Stimulated activated CD8-positive, alpha-beta memory T cell treated with anti-CD3 and anti-CD28 coated beads, Interleukin-12 subunit alpha, Interleukin-12 subunit beta, amount 100 ng/mL, for 24 hours (primary cell): ENCODE measurements at regions not wholly inside any gene's neighbourhood (a gene's known extent, or its start where the extent isn't known, plus 50 kb on each side); places are given as distances from the start of the nearest gene placed in this dataset.
"Not testable (repeated sequence)": the region's sequence is repeated elsewhere in the genome, so short reads cannot be mapped to it uniquely, and the experiment has no call there.

Experiments used
- DNase-seq: peaks from one replicate; pipeline ENCODE4 v3.0.0-alpha.2; 2020; ENCODE audit errors: extremely low read depth

DNA sequence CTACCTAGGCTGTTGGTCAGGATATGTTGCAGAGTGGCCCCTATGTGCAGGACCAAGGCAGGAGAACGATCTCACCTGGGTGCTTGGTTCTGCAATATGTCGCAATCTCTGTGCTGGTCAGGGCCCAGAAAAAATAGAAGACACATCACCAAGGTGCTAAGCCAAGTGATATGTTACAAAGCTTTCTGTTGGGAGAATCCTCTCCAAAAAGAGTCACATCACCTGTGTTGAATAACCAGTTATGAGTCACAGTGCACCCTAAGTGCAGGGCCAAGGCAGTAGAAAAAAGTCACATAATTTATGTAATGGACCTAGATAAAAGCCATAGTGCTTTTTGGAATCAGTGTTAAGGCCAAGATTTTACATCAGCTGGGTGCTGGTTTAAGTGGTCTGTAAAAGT is 965.9 kb upstream of the AMELY start:
- DNase-seq, result no peak

DNA sequence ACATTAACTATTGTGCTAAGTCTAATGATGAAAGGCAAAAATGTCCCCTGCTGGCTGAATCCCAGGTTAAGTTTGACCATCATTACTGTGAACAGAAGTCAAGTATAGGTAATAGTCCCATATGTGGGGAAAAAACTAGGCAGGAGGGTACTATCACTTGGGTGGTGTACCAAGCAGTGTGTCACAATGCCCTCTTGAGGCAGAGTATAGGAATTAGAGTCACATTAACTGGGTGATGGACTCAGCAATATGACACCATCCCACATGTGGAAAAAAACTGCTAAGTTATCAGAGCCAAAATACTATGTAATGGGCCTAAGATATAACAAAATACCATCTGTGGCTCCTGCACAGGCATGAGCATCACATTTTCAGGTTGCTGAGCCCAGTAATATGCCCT is 962.5 kb upstream of the AMELY start:
- DNase-seq, result no peak

DNA sequence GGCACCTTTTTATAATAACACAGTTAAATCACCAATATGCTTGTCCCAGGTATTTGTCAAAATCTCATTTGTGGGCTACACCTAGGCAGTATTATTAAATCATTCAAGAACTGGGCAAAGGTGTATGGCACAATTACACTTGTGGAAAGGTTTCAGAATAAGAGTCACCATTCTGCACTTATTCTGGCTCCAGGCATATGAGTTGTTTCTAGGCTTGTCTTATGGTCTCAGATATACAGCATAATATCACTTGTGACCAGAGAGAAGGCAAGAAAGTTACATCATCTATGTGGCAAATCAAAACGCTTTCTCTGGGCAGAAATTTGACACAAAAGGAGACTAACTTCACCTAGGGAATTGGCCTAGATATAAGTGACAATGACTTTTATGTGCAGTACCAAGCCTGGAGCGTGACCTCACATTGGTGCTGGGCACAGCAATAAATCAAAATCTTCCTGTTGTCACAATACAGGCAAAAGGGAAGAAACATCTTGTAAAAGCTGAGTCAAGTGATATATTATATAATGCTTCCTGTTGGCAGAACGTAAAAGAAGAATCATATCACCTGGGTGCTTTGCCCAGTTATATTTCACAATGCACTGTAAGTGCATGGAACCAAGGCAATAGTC is 959.9 kb upstream of the AMELY start:
- no peak for DNase-seq

DNA sequence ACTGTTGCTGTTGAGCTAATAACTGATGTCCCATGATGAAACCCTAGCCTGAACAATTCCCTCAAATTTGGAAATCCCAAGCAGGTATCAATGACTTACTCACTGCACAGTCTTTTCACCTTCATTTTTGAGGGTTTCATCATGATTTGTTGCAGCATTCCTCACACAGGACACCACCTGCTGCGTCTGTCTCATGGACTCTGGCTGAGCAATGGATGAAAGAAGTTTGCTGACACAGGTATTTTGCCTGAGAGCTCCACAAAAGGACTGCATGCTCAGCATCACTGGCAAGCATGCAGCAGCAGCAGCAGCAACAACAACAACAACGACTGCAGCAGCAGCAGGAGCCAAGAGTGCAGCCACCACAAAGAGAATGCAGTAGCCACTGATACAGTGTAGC is 955.4 kb upstream of the AMELY start:
- no peak for DNase-seq

DNA sequence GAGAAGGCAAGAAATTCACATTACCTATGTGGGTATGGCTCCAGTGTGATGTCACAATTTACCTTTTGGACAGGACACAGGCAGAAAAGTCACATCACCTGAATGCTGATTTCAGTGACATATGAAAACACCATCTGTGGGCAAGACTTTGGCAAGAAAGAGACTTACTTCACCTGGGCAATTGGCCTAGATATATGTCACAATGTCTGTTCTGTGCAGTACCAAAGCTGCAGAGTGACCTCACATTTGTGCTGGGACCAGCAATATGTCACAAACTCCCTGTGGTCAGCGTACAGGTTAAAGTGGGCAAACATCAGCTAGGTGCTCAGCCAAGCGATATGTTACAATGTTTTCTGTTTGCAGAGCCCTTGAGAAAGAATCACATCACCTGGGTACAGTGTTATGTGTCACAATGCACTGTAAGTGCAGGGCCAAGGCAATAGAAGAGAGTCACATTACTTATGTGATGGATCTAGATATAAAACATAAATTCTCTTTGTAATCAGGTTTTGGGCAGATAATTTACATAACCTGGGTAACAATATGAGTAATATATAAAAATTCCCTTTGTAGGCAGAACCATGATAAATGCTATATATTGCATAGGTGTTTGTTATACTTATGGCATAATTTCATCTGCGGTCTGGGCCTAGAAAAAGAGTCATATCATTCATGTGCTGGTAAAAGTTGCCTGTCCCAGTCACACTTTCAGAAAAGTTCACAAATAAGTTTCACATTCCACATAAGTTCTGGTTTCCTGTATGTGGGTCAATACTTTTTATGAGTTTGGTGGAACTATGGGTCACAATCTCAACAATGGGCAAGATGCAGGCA is 949.4 kb upstream of the AMELY start:
- DNase-seq, result no peak

DNA sequence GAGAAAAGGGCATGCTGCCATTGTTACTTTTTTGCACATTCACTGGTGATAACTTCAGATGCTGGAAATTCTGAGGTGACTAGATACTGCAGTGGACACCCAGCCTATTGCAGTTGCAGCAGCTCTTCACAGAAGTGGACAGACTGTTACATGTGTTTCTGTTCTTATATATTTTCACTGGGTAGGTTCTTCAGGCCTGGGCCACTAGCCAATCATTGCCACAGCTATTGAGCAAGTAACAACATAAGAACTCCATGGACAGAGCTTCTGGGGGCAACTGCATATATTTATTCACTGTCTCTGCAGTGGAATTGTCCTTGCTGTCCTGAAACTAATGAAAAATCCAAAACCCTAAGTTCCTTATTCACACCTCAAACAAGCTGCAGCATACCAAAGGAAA is 938.6 kb upstream of the AMELY start:
- DNase-seq, result no peak

DNA sequence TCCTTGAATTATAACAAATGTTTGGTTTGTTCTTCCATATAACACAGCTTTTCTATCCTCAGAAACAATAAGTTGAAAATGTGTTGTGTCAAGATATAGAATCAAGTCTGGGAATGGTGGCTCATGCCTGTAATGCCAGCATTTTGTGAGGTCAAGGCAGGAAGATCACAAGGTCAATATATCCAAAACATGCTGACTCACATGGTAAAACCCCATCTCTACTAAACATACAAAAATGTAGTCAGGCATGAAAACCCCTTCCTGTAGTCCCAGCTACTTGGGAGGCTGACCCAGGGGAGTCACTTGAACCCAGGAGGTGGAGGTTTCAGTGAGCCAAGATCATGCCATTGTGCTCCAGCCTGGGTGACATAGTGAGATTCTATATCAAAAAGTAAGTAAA is 934.2 kb upstream of the AMELY start:
- no peak for DNase-seq

DNA sequence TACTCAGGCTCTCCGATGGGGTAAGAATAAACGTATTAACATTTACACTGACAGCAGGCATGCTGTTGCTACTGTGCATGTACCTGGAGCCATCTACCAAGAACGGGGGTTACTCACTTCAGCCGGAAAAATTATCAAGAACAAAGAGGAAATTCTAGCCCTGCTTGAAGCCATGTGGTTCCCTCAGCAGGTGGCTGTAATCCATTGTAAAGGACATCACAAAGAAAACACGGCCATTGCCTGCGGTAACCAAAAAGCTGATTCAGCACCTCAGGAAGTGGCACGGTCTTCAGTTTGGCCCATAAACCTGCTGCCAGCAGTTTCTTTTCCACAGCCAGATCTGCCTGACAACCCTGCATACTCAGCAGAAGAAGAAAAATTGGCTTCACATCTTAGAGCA is 925.5 kb upstream of the AMELY start:
- DNase-seq, result no peak

DNA sequence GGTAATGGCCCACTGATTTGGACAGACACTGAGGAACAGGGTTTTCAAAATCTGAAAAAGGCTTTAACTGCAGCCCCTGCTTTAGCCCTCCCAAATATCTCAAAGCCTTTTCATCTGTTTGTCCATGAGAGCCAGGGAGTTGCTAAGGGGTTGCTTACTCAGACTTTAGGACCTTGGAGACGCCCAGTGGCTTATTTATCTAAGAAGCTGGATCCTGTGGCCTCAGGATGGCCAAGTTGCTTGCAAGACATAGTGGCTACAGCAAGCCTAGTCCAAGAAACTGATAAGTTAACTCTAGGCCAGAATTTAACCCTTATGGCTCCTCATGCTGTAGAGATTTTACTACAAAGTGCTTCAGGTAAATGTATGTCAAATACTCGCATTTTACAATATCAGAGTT is 924.8 kb upstream of the AMELY start:
- DNase-seq, result no peak

DNA sequence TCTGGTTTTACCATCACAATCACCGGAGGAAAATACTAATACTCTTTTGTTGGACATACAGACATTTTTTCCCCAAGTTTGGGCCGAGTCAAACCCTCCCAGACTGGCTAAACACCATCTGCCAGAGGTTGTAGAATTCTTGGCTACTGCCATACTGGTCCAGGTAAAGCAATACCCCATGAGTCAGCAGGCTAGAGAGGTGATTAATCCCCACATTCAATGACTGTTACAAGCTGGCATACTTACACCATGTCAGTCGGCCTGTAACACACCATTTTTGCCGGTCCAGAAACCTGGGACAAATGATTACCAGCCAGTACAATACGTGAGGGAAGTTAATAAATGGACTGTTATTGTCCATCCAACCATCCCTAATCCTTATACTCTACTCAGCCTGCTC is 923.9 kb upstream of the AMELY start:
- no peak for DNase-seq

DNA sequence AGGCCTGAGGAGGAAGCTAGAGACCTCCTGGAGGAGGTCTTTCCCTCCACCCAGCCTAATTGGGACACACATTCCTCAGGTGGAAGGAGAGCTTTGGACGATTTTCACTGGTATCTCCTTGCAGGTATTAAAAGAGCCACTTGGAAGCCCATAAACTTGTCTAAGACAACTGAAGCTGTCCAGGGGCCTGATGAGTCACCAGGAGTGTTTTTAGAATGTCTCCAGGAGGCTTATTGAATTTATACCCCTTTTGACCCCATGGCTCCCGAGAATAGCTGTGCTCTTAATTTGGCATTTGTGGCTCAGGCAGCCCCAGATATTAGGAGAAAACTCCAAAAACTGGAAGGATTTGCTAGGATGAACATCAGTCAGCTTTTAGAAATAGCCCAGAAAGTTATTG is 922.7 kb upstream of the AMELY start:
- no peak for DNase-seq

DNA sequence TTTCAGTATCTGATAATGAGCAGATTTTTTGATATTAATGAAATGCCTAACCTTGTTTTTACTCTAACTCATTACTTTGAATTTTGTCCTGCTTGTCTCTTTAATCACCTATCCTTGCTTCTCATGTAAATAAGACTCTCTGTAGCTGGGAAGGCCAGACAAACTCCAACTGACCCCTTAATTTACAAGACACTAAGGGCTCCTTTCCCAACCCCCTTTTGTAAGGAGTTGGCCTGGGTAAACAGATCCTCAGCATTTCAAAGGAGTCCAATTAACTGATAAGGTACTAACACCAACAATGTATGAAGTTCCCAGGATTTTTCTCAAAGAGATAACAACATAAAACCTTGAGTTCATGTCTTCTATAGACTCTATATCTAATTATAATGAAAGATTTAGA is 919.3 kb upstream of the AMELY start:
- not testable (repeated sequence) for DNase-seq

DNA sequence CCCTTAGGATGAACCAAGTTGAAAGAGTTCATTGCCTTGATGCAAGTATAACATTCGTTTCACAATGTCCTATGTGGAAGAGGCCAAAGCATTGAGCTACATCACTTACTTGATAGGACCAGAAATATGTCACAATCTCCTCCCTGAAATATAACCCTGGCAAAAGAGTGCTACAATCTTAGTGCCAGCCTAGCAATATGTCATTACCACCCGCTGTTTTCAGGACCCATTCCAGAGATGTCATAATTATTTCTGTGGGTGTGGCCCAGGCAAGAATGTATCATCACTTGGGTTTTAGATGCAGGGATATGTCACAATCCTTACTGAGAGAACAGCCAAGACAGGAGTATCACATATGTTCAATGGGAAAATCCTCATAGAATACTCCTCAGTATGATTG is 915.0 kb upstream of the AMELY start:
- no peak for DNase-seq

DNA sequence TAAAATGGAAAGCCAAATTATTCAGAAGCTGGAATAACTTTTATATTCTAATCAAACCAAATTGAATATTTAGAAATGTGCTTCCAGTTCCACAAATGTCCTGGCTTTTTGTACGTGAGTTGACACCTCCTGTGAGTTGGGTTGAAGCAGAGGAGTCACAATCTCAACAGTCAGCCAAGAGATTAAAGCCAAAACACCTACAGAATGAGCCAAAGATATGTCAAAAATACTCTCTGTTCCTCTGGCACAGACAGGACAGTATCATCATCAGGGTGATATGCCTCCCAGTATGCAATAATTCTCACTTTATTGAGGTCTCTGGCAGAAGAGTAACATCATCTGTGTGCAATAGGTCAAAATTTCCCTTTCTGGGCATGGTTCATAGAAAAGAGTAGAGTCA is 914.3 kb upstream of the AMELY start:
- no peak for DNase-seq

DNA sequence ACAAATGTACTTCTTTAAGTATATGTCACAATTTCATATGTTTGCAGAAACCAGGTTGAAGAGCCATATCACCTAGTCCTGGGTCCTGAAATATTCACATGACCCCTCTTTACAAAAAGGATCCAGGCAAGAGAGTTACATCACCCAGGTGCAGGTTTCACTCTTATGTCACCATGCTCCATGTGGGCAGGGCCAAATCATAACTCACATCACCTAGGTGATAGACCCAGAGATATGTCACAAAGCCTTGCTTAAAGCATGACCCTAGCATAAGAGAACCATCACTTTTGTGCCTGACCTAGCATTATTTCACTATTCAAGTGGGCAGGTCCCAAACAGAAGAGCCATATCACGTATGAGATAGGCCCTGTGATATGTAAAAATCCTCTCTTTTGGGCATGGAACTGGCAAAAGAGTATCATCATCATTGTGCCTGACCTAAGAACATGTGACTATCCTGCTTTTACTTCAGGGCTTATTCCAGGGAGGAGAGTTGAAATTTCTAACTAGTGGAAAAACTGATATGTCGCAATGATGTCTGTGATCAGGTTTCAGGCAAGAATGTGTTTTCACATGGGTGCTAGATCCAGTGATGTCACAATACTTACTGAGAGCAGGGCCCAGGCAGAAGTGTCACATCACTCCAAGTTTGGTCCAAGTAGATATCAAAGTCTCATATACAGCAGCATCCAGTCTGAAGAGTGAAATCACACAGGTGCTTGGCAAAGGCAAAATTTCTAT is 909.9 kb upstream of the AMELY start:
- DNase-seq, result no peak

DNA sequence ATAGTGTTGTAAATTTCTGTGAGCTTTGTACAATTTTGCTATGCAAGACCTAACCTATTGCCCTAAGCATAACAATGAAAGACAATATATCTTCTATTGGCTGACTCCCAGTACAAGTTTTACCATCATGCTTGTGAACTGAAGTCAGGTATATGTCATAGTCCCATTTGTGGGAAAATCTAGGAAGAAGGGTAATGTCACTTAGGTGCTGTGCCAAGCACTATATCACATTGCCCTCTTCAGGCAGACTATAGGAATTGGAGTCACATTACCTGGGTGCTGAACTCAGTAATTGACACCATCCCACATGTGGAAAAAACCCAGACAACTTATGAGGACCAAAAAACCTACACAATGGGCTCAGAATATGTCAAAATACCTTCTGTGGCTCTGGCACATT is 907.4 kb upstream of the AMELY start:
- no peak for DNase-seq

DNA sequence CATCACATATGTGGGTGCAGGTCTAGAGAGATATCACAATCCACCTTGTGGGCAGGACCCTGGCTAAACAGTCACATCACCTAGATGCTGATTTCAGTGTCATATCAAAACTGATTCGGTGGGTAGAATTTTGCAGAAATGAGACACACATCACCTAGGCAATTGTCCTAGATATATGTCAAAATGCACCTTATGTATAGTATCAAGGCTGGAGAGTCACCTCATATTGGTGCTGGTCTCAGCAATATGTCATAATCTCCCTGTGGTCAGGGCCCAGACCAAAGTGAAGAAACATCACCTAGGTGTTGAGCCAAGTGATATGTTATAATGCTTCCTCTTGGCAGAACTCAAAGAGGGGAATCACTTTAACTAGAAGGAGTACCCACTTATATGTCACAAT is 905.0 kb upstream of the AMELY start:
- no peak for DNase-seq

DNA sequence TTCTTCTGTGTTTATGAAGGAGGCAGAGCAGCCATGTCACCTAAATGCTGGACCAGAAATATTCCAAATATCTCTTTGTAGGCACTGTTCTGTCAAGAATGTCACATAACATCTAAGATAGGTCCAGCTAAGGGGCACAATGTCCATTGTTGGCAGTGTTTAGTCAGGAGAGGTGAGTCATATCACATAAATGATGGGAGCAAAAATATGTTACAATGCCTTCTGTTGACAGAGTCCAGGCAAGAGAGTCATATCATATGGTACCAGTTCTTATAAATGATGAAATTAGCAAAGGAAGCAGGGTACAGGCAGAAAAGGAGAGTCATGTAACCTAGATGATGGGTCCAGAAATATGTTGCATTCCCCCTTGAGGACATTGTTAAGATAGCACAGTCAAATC is 904.4 kb upstream of the AMELY start:
- no peak for DNase-seq

DNA sequence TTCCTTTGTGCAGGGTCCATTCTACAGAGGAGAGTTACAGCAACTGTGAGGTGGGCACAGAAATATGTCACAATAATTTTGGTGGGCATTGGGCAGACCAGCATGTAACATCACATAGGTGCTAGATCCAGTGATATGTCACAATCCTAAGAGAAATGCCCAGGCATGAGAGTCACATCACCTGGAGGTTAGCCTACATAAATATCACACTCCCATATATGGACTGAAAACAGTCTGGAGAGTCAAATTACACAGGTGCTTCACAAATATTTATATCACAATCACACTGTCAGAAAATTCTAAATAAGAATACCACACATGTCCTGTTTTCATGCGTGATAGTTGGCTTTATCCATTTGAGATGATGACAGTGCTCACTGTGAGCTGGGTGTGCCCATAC is 903.7 kb upstream of the AMELY start:
- no peak for DNase-seq

DNA sequence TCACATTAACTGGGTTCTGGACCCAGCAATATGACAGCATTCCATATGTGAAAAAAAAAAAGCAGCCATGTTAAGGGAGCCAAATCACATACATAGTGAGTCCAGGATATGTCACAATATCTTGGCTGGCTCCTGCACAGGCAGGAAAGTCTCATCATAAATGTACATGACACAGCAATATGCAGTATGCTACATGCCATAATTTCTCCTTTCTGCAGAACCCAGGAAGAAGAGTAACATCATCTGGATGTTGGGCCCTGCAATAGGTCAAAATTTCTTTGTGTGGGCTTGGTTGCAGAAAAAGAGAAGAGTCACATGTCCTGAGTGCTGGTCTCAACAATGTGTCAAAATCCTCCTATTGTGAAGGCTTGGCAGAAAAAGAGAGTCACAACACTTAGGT is 902.8 kb upstream of the AMELY start:
- DNase-seq, result no peak

DNA sequence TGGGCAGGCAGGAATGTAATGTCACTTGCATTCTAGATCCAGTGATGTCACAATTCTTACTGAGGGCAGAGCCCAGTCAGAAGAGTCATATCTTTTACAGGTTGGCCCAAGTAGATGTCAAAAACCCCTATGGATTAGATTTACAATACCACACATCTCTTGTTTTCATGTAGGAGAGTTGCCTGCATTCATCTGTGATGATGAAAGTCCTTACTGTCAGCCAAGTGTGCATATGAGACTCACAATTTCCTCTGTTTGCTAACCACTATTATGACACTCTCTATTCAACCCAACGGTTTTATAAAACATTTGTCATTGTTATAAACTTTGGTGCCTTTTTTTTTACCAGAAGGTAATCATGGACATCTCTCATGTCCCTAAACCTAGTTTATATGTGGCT is 898.8 kb upstream of the AMELY start:
- DNase-seq, result no peak

DNA sequence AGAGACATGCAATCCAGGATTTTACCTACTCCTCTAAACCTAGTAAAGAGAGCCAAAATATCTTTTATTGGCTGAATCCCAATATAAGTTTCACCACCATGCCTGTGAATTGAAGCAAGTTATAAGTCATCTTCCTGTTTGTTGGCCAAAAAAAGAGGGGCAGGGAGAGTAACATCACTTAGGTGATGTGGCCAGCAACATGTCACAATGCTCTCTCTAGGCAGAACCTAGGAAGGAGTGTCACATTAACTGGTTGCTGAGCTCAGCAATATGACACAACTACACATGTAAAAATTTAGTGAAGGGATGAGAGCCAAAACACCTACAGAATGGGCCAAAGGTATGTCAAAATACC is 895.9 kb upstream of the AMELY start:
- DNase-seq, result no peak
